ENCODE measurements at regions not wholly inside any gene's neighbourhood (a gene's known extent, or its start where the extent isn't known, plus 50 kb on each side); places are given as distances from the start of the nearest gene placed in this dataset.

GRCh38 chr11:108994887-108995286, 330.0 kb downstream of the DDX10 start:
- no peak for DNase-seq (ENCODE audit: low read depth, low spot score)

- DNase-seq (ENCODE audit: low read depth, low spot score) = no peak
Observed at GRCh38 chr11:108997826-108998225, 333.0 kb downstream of the DDX10 start.

DNA sequence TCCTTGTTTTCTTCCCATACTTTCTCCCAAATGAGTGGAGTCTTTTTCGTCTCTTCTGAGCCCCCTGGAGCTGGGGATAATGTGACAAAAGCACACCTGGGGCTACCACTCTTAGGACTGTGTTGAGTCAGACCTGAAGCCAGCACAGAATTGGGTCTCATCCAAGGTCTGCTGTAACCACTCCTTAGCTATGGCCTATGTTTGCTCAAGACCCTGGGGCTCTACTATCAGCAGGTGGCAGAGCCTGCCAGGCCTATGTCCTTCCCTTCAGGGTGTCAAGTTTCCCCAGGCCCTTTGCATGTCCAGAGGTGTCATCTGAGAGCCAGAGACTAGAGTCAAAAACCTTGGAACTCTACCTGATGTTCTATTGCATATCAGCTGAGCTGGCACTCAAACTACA, 335.7 kb downstream of the DDX10 start:
- DNase-seq (ENCODE audit: low read depth, low spot score) = no peak

DNA sequence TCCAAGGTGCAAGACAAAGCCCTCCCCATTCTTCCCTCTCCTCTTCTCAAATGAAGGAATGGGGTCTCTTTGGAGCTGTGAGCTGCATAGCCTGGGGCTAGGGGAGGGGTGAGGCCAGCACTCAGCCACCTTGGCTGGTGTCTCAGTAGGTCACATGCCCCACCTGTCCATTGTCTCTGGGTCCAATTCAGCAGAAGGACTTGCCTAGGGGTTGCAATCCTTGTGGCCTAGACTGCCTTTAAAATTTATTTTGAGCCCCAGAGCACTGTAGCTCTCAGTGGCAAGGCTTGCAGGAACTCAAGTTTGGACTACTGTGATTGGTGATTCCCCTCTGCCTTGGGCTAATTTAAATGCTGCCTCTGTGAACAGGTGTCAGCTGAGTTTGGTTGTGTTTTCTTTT, 336.7 kb downstream of the DDX10 start:
- DNase-seq (ENCODE audit: low read depth, low spot score) = no peak

DNA sequence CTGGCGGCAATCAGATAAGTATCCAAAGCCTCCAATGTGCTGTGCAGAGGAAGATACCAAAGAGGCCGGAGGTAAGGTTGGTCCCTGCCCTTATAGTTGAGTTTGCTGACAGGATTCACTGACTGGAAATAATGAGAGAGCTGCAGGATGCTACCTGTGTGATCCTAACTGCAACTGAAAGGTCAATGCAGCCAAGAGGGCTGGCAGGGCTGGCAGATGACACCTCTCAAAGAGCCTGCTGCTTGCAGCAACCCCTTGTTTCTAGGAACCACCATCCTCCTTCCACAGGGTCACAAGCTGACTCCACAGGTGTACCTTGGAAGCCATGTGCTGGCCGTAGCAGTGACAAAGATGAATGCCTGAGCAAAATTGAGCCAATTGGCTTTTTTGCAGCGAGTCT, 348.1 kb downstream of the DDX10 start:
- no peak for DNase-seq (ENCODE audit: low read depth, low spot score)

- DNase-seq (ENCODE audit: low read depth, low spot score) = no peak
Observed at GRCh38 chr11:109015283-109015682, 350.4 kb downstream of the DDX10 start.

DNA sequence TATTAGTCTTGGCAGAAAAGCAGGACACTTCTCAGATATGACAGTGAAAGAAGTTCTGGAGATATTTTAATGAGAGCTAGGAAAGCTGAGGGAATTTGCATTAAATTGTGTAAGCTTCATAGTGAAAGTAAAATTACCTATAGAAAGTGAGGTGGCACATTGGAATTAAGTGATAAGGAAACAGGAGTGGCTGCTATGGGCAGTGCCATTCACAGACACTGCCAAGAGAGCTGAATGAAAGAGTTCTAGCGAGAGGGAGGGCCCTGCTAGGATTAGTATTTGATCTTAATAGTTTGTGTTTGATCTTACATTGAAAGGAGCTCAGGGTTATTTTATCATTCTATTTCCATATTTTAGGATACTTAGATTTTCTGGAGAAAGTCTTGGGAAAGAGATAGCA, 351.9 kb downstream of the DDX10 start:
- DNase-seq (ENCODE audit: low read depth, low spot score) = no peak

GRCh38 chr11:109017489-109017888, 352.6 kb downstream of the DDX10 start:
- DNase-seq (ENCODE audit: low read depth, low spot score) = no peak

DNA sequence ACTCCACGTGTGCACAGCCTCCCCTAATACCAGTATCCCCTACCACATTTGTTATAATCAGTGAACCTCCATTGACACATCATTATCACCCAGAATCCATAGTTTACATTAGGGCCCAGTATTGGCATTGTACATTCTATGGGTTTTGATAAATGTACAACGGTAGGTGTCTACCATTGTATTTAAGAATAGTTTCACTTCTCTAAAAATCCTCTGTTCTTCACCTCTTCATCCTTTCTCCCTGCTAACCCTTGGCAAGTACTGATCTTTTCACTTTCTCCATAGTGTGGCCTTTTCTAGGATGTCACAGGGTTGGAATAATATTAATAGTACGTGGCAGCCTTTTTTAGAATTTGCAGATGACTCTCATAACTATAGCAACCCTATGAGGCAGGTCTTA, 353.8 kb downstream of the DDX10 start:
- no peak for DNase-seq (ENCODE audit: low read depth, low spot score)

GRCh38 chr11:109019342-109019936, 354.6 kb downstream of the DDX10 start:
- DNase-seq (ENCODE audit: low read depth, low spot score) = no peak

- DNase-seq (ENCODE audit: low read depth, low spot score) = no peak
Observed at GRCh38 chr11:109023036-109023435, 358.2 kb downstream of the DDX10 start.

DNA sequence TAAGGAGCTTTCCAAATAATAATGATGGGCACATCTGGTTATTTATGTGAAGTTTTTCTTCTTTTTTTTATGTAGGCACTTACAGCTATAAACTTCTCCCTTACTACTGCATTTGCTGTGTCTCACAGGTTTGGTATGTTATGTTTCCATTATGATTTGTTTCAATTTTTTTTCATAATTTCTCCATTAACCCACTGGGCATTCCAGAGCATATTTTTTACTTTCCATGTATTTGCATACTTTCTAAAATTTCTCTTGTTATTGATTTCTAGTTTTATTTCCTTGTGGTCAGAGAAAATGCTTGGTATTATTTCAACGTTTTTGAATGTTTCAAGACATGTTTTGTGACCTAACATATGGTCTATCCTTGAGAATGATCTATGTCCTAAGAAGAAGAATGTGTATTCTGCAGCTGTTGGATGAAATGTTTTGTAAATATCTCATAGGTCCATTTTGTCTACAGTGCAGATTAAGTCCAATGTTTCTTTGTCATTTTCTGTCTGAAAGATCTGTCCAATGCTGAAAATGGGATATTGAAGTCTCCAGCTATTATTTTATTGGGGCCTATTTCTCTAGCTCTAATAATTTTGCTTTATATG, 362.1 kb downstream of the DDX10 start:
- no peak for DNase-seq (ENCODE audit: low read depth, low spot score)

GRCh38 chr11:109027851-109028250, 363.0 kb downstream of the DDX10 start:
- DNase-seq (ENCODE audit: low read depth, low spot score) = no peak

DNA sequence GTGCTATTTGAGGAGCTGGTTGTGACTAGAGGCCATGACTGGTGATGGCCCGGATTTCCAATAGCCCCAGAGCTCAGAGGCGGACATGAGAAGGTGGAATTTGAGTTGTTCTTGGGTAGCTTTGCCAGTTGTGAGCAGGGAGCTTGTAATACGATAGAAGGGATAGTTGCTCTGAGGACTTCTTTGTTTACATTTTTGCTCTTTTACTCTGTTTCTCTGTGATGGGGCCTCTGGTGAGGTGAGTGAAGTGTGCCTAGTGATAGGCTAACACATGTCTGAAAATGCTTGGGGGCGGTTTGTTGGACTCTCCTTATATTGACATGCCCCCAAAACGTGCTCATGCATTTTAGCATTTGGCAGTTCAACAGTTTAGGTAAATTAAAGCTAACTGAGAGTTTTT, 365.1 kb downstream of the DDX10 start:
- DNase-seq (ENCODE audit: low read depth, low spot score) = no peak

GRCh38 chr11:109033627-109034338, 368.9 kb downstream of the DDX10 start:
- DNase-seq (ENCODE audit: low read depth, low spot score) = no peak

GRCh38 chr11:109034339-109034696, 369.4 kb downstream of the DDX10 start:
- no peak for DNase-seq (ENCODE audit: low read depth, low spot score)

GRCh38 chr11:109035284-109035683, 370.4 kb downstream of the DDX10 start:
- DNase-seq (ENCODE audit: low read depth, low spot score) = no peak

GRCh38 chr11:109036011-109036410, 371.1 kb downstream of the DDX10 start:
- no peak for DNase-seq (ENCODE audit: low read depth, low spot score)

DNA sequence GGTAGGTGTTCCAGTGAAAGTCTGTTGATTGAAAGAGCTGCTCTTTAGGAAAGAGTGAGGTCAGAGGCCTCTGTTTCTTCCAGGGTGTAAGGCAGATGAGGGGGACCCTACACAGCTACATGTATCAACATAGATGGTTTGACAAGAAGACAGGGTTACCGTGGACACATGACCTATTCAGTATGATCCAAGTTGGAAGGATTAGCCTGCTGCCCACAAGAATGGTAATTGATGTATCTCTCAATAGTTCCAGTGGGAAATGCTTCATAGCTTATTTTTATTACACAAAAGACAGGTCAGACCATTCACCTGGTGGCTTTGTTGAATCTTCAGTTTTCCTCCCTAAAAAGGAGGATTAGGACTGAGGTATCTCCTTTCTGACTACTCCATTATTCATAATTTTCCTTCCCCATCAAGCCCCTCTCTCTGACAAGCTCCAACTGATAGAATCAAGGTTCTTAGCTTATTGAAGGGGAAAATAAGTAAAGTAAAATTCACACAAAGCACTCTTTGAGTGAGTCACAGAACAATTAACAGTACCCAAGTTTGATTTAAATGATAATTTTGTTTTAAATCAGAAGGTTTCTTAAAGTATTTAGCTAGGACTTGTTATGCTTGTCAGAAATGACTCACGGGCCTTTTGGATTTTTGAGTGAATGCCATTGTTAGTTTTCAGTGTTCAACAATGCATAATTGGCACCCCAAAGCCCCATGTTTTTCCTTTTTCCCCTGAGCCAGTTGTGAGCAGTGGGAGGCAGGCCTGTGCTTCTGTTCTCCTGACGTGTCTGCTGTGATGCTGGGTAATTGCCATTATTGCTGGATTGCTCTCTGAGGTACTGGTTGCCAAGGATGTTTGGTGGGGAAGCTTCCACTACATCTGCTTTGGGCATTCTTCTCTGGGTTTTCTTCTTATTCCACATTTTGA, 373.2 kb downstream of the DDX10 start:
- no peak for DNase-seq (ENCODE audit: low read depth, low spot score)

DNA sequence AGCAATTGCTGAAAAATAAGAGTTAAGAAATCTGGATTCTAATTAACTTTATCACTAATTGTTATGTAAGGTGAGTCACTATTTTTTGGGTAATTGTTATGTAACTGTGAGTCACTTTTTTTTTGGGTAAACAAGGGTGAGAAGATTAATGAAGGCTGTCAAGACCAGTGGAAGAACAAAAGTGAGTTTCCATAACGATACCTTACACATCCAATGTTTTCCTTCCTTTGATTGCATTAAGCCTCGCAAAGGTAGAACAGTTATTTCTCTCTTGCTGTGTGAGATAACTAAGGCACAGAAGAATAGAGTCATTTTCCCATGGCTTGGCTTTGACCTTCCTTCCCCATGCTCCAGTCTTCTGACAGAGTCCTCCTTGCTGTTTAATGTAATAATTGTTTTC, 374.7 kb downstream of the DDX10 start:
- DNase-seq (ENCODE audit: low read depth, low spot score) = no peak

DNA sequence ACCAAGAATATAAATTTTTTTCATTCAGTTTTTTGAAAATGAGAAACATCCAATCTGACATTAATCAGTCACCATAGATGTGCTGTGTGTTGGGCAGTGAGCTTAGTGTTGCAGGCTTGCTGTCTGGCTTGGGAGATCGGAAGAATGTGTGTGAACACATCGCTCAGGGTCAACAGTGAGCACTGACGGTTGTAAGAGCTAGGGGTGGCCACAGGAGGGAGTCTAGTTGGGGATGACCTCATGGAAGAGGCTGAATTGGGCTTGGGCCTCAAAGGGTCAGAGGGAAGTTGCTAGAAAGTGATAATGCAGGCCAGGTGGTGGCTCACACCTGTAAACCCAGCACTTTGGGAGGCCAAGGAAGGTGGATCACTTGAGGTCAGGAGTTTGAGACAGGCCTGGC, 375.4 kb downstream of the DDX10 start:
- DNase-seq (ENCODE audit: low read depth, low spot score) = peak; percentile 30

GRCh38 chr11:109041876-109042275, 377.0 kb downstream of the DDX10 start:
- no peak for DNase-seq (ENCODE audit: low read depth, low spot score)
